GM13977 (cell line): ENCODE measurements at regions not wholly inside any gene's neighbourhood (a gene's known extent, or its start where the extent isn't known, plus 50 kb on each side); places are given as distances from the start of the nearest gene placed in this dataset.

Experiments used
- DNase-seq: peaks from one replicate; pipeline ENCODE4 v3.0.0; 2012; ENCODE audit warnings: low spot score
- in situ Hi-C: fragments of 300-500 bp; cut with MboI; formaldehyde crosslinking; loops from one replicate; pipeline ENCODE4 v1.12.0; 2022; ENCODE audit warnings: low sequenced_read_pairs, low pct_unique_long_range_greater_than_20kb, mixed read lengths, inconsistent platforms; ENCODE audit not compliant: unreplicated experiment
- TF ChIP-seq, protein P1 (sequence below): IDR thresholded peaks from 2 replicates; pipeline ENCODE4 v1.5.1; 2012; ENCODE audit warnings: mild to moderate bottlenecking, control low read depth; ENCODE audit not compliant: insufficient read depth; ENCODE audit errors: extremely low read depth, missing control alignments

DNA sequence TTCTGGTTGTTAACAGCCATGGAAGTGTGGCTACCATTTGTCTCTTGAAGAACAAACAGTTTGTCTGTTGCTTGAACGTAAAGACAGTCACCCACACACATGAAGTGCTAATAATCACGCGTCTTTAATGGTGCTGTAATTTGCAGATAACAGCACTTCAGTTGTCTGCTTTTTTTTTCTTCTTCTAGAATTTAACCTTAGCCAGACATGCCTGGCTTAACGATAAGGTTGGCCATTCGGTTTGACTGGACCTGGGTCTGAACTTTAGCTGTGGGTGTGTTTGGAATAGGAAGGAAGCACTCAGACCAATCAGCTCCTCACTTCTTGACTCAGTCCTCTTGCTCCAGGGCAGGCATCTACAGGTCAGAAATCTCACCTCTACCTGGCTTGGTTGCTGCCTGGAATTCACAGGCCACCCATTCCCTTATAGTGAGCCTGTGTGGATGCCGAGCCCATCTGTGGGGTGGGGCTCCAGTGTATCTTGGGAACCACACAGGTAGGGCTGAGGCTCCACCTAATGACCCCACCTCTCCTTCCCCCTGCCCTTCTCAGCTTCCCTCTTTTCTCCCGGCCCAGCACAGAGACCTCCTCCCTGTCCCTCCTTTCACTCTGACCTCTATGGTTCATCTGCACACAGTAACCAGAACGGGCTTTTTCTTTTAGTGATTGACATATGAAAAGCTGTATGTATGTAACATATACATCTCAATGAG lies 246.4 kb upstream of the PWP1 start:
- TF ChIP-seq, protein P1, sequence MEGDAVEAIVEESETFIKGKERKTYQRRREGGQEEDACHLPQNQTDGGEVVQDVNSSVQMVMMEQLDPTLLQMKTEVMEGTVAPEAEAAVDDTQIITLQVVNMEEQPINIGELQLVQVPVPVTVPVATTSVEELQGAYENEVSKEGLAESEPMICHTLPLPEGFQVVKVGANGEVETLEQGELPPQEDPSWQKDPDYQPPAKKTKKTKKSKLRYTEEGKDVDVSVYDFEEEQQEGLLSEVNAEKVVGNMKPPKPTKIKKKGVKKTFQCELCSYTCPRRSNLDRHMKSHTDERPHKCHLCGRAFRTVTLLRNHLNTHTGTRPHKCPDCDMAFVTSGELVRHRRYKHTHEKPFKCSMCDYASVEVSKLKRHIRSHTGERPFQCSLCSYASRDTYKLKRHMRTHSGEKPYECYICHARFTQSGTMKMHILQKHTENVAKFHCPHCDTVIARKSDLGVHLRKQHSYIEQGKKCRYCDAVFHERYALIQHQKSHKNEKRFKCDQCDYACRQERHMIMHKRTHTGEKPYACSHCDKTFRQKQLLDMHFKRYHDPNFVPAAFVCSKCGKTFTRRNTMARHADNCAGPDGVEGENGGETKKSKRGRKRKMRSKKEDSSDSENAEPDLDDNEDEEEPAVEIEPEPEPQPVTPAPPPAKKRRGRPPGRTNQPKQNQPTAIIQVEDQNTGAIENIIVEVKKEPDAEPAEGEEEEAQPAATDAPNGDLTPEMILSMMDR = no peak
- in situ Hi-C loops = no loop called here
- DNase-seq = no peak

DNA sequence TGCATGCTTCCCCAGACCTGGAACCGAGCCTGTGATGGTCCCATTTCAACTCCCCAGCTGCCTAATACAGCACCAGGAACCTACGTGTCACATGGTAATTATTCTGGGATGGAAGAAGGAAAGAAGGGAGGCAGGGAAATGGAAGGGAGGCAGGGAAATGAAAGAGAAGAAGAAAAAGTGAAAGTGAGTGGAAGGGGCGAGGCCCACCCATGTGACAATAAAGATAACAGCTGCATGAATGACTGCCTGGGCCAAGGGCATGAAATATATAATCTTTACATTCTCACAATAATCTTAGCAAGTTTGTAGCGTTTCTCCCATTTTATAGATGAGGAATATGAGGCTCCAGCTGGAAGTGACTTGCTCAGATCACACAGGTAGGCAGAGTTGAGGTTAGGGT lies 245.0 kb upstream of the PWP1 start:
- in situ Hi-C loops = no loop called here
- TF ChIP-seq, protein P1 = no peak
- no peak for DNase-seq

DNA sequence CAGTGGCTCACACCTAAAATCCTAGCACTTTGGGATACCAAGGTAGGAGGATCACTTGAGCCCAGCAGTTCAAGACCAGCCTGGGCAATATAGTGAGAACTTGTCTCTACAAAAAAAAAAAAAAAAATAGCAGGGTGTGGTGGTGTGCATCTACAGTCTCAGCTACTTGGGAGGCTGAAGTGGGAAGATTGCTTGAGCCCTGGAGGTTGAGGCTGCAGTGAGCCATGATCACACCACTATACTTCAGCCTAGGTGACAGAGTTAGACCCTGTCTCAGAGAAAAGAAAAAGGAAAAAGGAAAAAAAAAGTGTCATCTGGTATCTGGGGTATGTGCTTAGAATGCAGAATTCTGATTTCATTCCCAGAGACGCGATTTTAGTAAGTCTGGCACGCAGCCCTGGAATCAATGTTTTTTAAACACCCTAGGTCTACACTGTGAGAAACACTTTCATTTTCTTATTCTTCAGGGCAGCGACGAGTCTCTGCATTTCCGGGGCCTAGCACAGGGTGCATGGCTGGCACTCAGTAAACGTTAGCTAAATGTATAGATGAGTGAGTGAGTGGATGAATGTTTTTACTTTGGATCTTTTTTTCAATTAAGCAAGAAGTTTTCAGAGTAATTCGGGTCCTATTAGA lies 243.8 kb upstream of the PWP1 start:
- no peak for DNase-seq
- in situ Hi-C loops = no loop called here
- TF ChIP-seq, protein P1 = no peak

DNA sequence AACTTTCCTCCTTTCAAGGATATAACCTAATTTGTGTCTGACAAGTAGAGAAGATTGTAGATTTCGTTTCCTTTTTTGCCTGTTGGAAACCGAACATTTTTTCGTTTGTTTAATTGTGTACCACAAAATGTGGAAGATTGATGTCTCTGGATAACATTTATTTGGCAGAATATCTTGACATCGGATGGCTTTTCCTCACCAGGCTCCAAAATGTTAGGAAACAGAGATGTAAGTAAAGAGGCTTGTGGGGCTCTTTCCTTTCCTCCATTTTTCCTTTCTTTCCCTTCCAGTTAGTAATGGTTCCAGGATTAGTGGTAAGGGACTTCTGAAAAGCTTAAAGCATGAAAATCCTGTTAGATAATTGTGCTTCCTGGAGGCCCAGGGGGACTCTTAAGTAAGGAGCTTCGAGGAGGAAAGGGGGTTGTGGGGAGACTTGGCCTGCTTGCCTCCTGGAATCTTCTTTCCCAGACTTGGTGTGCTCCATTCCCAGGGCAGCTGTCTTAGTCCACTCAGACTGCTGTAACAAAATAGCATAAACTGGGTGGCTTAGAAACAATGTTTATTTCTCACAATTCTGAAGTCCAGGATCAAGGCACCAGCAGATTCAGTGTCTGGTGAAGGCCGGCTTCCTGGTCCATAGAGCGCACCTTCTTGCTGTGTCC lies 243.1 kb upstream of the PWP1 start:
- in situ Hi-C loops = no loop called here
- no peak for DNase-seq
- TF ChIP-seq, protein P1 = no peak

DNA sequence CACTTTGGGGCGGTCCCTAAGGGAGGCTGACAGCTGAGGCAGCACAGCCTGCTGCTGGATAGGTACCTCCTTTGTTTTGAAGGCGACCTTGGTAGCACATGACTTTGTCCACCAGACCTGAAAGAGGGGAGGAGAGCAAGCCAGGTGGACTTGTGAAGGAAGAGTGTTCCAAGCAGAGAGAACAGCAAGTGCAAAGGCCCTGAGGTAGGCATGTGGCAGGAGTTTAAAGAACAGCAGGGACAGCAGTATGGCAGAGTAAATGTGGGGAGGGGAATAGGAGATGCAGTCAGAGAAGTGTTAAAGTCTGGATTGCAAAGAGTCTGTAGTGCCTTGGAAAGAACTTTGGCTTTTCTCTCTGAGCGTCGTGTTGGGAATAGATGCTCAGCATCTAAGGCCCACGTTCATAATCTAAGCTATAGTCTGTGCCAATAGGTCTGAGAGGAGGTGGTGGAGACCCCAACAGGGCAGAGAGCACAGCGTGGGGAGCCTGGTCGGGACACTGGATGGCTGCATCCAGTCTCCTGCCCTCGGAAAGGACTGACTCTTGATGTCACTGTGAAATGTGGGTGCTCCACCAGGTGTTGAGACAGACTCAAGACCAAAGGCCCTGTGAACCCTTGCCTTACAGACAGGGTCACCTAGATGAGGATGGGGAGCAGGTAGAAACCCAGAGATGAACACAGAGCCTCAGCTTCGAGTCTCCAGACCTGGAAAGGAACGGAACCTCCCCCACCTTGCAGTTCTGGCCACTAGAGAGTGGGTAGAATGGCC lies 242.1 kb upstream of the PWP1 start:
- in situ Hi-C loops = no loop called here
- no peak for DNase-seq
- TF ChIP-seq, protein P1 = no peak

DNA sequence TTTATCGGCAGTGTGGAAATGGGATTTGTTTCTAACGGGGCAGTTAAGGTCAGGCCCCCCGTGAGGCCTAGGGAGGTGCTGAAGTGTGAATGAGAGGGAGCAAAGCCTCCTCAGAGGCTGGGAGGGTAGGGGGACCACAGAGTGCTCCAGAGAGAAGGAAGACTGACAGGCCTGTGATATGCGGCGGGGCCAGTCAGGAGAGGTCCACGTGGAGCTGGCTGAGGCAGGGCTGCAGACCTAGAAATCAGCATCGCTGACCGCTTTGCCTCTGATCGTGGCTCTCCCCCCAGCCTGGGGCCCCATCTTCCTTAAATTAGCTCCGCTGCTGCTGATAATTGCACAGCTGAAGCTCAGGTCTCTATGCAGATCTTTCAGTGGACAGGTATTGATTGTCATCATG lies 240.8 kb upstream of the PWP1 start:
- TF ChIP-seq, protein P1 = no peak
- in situ Hi-C loops = no loop called here
- DNase-seq = no peak
